ENCODE measurements at regions not wholly inside any gene's neighbourhood (a gene's known extent, or its start where the extent isn't known, plus 50 kb on each side); places are given as distances from the start of the nearest gene placed in this dataset.

- TF ChIP-seq POLR2A (IDR thresholded peaks at IDR 0.05; ENCODE audit: low read length) (no peak), GATA1 (IDR thresholded peaks at IDR 0.05; ENCODE audit: low read depth, low read length) (no peak)
Measured at GRCh38 chr21:43358940-43359822, 67.8 kb downstream of the SIK1 start.
